NB4 (cell line): ENCODE measurements at regions not wholly inside any gene's neighbourhood (a gene's known extent, or its start where the extent isn't known, plus 50 kb on each side); places are given as distances from the start of the nearest gene placed in this dataset.

Experiments used
- DNase-seq: peaks from one replicate; pipeline ENCODE4 v3.0.0; 2010; ENCODE audit warnings: low read depth
- H3K4me3 ChIP-seq: one replicate; pipeline ENCODE4 v1.5.1; 2011; ENCODE audit warnings: mild to moderate bottlenecking, low read depth, low read length, moderate library complexity
- MYC ChIP-seq: IDR thresholded peaks from 2 replicates; pipeline ENCODE4 v1.6.1; 2011; ENCODE audit warnings: low read depth, low read length
- POLR2A ChIP-seq: IDR thresholded peaks from 2 replicates; pipeline ENCODE4 v1.6.1; 2011; ENCODE audit warnings: mild to moderate bottlenecking; ENCODE audit not compliant: insufficient read length; ENCODE audit errors: extremely low read depth
- TF ChIP-seq, protein P1 (sequence below): IDR thresholded peaks from one replicate; pipeline ENCODE4 v1.5.1; 2012; ENCODE audit warnings: low read depth, low read length
- TF ChIP-seq, protein P2 (sequence below): IDR thresholded peaks from 2 replicates; pipeline ENCODE4 v1.6.1; 2011; ENCODE audit warnings: low read depth, low read length

DNA sequence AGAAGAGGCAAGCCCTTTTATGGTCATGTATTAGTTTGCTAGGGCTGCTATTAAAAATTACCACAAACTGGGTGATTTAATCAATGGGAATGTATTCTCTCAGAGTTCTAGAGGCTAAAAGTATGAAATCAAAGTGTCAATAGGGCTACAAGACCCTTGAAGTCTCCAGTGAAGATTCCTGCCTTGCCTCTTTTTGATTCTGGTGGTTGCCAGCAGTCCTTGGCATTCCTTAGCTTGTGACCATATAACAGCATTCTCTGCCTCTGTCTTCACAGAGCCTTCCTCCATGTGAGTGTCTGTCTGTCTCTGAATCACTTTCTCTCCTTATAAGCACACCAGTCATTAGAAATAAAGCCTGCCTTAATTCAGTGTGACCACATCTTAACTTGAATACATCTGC is 282.7 kb downstream of the KCNN2 start:
- TF ChIP-seq POLR2A = no peak
- TF ChIP-seq, protein P1, sequence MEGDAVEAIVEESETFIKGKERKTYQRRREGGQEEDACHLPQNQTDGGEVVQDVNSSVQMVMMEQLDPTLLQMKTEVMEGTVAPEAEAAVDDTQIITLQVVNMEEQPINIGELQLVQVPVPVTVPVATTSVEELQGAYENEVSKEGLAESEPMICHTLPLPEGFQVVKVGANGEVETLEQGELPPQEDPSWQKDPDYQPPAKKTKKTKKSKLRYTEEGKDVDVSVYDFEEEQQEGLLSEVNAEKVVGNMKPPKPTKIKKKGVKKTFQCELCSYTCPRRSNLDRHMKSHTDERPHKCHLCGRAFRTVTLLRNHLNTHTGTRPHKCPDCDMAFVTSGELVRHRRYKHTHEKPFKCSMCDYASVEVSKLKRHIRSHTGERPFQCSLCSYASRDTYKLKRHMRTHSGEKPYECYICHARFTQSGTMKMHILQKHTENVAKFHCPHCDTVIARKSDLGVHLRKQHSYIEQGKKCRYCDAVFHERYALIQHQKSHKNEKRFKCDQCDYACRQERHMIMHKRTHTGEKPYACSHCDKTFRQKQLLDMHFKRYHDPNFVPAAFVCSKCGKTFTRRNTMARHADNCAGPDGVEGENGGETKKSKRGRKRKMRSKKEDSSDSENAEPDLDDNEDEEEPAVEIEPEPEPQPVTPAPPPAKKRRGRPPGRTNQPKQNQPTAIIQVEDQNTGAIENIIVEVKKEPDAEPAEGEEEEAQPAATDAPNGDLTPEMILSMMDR = no peak
- TF ChIP-seq, protein P2, sequence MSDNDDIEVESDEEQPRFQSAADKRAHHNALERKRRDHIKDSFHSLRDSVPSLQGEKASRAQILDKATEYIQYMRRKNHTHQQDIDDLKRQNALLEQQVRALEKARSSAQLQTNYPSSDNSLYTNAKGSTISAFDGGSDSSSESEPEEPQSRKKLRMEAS = no peak
- no peak for TF ChIP-seq MYC
- H3K4me3 ChIP-seq = no peak overlapping the region
- DNase-seq = no peak

DNA sequence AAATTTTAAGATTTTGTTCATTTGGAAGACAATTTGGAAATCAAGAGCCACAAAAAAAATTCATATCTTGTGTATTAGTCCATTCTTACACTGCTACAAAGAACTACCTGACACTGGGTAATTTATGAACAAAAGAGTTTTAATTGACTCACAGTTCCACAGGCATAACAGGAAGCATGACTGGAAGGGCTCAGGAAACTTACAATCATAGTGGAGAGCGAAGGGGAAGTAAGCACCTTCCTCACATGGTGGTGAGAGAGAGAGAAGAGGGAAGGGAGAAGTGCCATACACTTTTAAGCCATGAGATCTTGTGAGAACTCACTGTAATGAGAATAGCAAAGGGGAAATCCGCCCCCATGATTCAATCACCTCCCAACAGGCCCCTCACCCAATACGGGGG is 274.4 kb downstream of the KCNN2 start:
- no peak overlapping the region for H3K4me3 ChIP-seq
- TF ChIP-seq POLR2A = no peak
- no peak for TF ChIP-seq MYC
- TF ChIP-seq, protein P2 = no peak
- TF ChIP-seq, protein P1 = no peak
- DNase-seq = peak; percentile 7

DNA sequence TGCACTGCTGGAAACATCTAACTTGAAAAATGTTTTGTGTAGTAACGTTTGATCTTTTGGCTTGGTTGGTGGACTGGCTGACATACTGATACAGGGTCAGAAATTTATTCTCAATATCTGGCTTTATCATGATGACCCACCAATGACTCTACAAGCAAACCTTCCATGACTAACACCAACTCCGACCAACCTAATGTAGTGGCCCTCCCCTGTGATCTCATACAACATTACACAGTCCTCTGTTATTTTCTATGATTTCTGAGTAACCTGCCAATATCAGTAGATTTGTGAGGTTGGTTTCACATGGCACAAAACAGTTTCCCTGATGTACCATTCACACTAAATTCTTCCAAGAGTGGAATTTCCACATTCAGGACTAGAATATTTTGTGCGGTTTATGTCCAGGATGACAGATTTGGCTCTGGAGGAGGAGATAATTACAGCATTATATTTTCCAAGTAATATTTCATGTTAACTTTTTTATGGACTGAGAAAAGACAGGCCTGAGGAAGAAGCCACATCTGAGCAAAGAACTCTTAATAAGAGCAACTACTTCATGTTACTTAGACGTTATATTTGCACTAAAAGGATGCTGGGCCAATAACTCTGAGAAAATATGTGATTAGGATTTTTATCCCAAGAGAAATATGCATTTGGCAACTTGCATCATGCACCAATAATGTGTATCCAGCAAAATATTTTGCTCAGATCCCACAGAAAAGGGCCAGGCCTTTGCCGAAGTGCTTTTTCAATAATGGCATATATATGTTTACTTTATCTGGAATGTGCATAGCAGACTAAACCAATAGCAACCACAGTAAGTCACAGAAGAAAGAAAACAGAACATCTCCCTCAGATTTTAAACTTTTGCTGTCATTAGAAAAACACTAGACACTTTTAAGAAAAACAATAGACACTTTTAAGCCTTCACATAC is 273.4 kb downstream of the KCNN2 start:
- no peak overlapping the region for H3K4me3 ChIP-seq
- DNase-seq = no peak
- TF ChIP-seq, protein P1 = no peak
- TF ChIP-seq, protein P2 = no peak
- no peak for TF ChIP-seq MYC
- TF ChIP-seq POLR2A = no peak

DNA sequence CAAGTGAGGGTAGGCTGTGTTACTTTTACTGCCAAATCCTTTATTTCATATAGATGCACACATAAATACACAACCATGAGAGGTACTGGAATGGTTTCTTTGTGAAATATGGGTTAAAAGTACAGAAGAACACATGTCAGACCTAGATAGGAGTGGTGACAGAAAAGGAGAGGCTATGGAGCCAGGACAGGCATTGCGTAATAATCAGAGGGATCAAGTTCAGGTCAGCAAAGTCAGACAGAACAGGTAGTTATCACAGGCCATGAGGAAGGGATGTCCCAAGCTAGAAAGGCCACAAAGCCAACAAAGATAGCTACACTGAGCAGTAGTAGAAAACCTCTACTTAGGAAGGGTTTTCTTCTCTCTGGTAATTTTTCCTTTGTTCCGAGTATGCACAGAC is 272.6 kb downstream of the KCNN2 start:
- TF ChIP-seq POLR2A (no peak), MYC (no peak)
- TF ChIP-seq, protein P1 = no peak
- TF ChIP-seq, protein P2 = no peak
- no peak overlapping the region for H3K4me3 ChIP-seq
- DNase-seq = no peak

DNA sequence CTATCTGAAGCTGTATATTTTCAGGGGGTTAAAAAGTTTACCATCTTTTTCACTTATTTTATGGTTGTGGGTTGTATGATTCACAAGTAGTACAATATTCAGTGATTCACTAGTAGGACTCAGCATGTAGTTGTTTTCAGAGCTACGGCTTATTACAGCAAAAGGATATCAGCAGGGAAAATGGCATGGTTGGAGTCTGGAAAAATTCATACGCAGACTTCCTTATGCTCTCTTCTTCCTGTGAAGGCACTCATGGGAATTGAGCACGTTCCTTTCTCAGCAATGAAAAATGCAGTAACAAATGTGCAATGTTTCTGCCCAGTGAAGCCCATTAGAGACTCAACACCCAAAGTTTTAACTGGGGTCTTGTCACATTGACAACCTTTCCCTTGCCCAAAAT is 250.5 kb downstream of the KCNN2 start:
- DNase-seq = no peak
- H3K4me3 ChIP-seq = no peak overlapping the region
- TF ChIP-seq, protein P2 = no peak

DNA sequence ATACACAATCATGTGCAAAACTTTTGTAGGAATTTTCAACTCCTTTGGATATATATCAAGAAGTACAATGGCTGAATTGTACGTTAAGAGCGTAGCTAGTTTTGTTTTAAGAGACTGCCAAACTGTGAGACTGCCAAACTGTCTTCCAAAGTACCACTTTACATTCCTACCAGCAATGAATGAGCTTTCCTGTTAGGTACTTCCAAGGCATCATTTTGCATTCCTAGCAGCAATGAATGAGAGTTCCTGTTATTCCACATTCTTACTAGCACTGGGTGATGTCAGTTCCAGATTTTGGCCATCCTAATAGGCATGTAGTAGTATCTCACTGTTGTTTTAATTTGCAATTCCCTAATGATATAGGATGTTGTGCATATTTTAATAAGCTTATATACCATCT is 219.3 kb downstream of the KCNN2 start:
- no peak for TF ChIP-seq MYC
- H3K4me3 ChIP-seq = no peak overlapping the region
- DNase-seq = no peak

DNA sequence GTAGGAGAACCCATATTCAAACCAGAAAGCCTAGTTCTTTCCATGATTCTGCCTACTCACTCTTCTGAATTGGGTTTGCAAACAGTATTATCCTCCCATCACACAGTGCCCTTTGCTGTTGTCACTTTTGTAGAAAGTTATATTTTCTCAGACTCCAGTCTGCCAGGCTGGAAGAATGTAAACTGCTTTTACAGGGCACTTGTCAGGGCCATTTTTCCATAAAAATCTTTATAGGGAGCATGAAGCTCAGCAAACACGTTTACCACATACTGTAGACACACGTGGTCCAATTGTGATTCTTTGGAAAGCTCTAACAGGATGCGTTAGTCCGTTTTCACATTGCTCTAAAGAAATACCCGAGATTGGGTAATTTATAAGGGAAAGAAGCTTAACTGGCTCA is 204.0 kb downstream of the KCNN2 start:
- no peak overlapping the region for H3K4me3 ChIP-seq
- no peak for DNase-seq
- TF ChIP-seq, protein P1 = no peak
- TF ChIP-seq, protein P2 = no peak
- no peak for TF ChIP-seq POLR2A
- TF ChIP-seq MYC = no peak
